Stimulated activated CD8-positive, alpha-beta memory T cell treated with anti-CD3 and anti-CD28 coated beads, Interleukin-12 subunit alpha, Interleukin-12 subunit beta, amount 100 ng/mL, for 4 hours (primary cell): ENCODE measurements at regions not wholly inside any gene's neighbourhood (a gene's known extent, or its start where the extent isn't known, plus 50 kb on each side); places are given as distances from the start of the nearest gene placed in this dataset.

Experiments used
- DNase-seq: peaks from one replicate; pipeline ENCODE4 v3.0.0-alpha.2; 2020; ENCODE audit warnings: low read depth

- DNase-seq, result no peak
Observed at GRCh38 chr21:27173053-27173452, 206.2 kb upstream of the ADAMTS5 start.

- DNase-seq, result no peak
Observed at GRCh38 chr21:27171707-27172106, 204.8 kb upstream of the ADAMTS5 start.

- no peak for DNase-seq
Observed at GRCh38 chr21:27168084-27168483, 201.2 kb upstream of the ADAMTS5 start.

- no peak for DNase-seq
Observed at GRCh38 chr21:27164208-27165177, 197.6 kb upstream of the ADAMTS5 start.

- DNase-seq, result no peak
Observed at GRCh38 chr21:27158967-27159366, 192.1 kb upstream of the ADAMTS5 start.

GRCh38 chr21:27157097-27157496, 190.2 kb upstream of the ADAMTS5 start:
- no peak for DNase-seq

- no peak for DNase-seq
Observed at GRCh38 chr21:27156666-27157065, 189.8 kb upstream of the ADAMTS5 start.

GRCh38 chr21:27155130-27155500, 188.2 kb upstream of the ADAMTS5 start:
- no peak for DNase-seq

- DNase-seq, result no peak
Observed at GRCh38 chr21:27154451-27155129, 187.7 kb upstream of the ADAMTS5 start.

- DNase-seq, result no peak
Observed at GRCh38 chr21:27152996-27153395, 186.1 kb upstream of the ADAMTS5 start.

GRCh38 chr21:27149034-27149433, 182.1 kb upstream of the ADAMTS5 start:
- DNase-seq, result no peak

- no peak for DNase-seq
Observed at GRCh38 chr21:27146268-27146667, 179.4 kb upstream of the ADAMTS5 start.

GRCh38 chr21:27145134-27145798, 178.4 kb upstream of the ADAMTS5 start:
- DNase-seq, result no peak

GRCh38 chr21:27143476-27143875, 176.6 kb upstream of the ADAMTS5 start:
- DNase-seq, result no peak

- no peak for DNase-seq
Observed at GRCh38 chr21:27139526-27139925, 172.6 kb upstream of the ADAMTS5 start.

GRCh38 chr21:27134516-27134915, 167.6 kb upstream of the ADAMTS5 start:
- no peak for DNase-seq

GRCh38 chr21:27132266-27132665, 165.4 kb upstream of the ADAMTS5 start:
- DNase-seq, result no peak

- no peak for DNase-seq
Observed at GRCh38 chr21:27130154-27130553, 163.3 kb upstream of the ADAMTS5 start.

GRCh38 chr21:27129694-27130093, 162.8 kb upstream of the ADAMTS5 start:
- no peak for DNase-seq

- no peak for DNase-seq
Observed at GRCh38 chr21:27129215-27129614, 162.3 kb upstream of the ADAMTS5 start.

- DNase-seq, result no peak
Observed at GRCh38 chr21:27126140-27126539, 159.3 kb upstream of the ADAMTS5 start.

- DNase-seq, result no peak
Observed at GRCh38 chr21:27122686-27123085, 155.8 kb upstream of the ADAMTS5 start.

- DNase-seq, result no peak
Observed at GRCh38 chr21:27114111-27114510, 147.2 kb upstream of the ADAMTS5 start.
